Neural cell (in vitro differentiated cells): ENCODE measurements at regions not wholly inside any gene's neighbourhood (a gene's known extent, or its start where the extent isn't known, plus 50 kb on each side); places are given as distances from the start of the nearest gene placed in this dataset.

Source experiments
- H2AFZ ChIP-seq: fragments of 200-600, 300-800 bp; sonication (generic), shearing (Covaris generic); 2 replicates; pipeline ENCODE4 v1.6.0; 2014; ENCODE audit warnings: low read depth, mild to moderate bottlenecking, antibody characterized with exemption, low read length, moderate library complexity
- H3F3A ChIP-seq: fragments of 200-600 bp; shearing (Covaris generic); 2 replicates; pipeline ENCODE4 v1.6.1; 2016; ENCODE audit warnings: mild to moderate bottlenecking, moderate library complexity, mixed read lengths, antibody characterized with exemption, low read length; ENCODE audit not compliant: insufficient read depth, poor library complexity, severe bottlenecking
- H3K27ac ChIP-seq: fragments of 200-600, 300-800 bp; sonication (generic), shearing (Covaris generic); 2 replicates; pipeline ENCODE4 v1.5.1; 2014; ENCODE audit warnings: mild to moderate bottlenecking, low read length, moderate library complexity
- H3K27me3 ChIP-seq: fragments of 300-800, 200-600 bp; sonication (generic), shearing (Covaris generic); 2 replicates; pipeline ENCODE4 v1.6.0; 2014; ENCODE audit warnings: mild to moderate bottlenecking, low read depth, low read length, moderate library complexity; ENCODE audit not compliant: insufficient read depth
- H3K36me3 ChIP-seq: fragments of 300-800, 200-600 bp; sonication (generic), shearing (Covaris generic); 2 replicates; pipeline ENCODE4 v1.5.1; 2014; ENCODE audit warnings: mild to moderate bottlenecking, antibody characterized with exemption, low read length, moderate library complexity; ENCODE audit not compliant: insufficient read depth
- H3K4me2 ChIP-seq: fragments of 300-800, 200-600 bp; sonication (generic), shearing (Covaris generic); 2 replicates; pipeline ENCODE4 v1.6.0; 2014; ENCODE audit warnings: mild to moderate bottlenecking, low read length
- H3K4me3 ChIP-seq: fragments of 300-800, 200-600 bp; sonication (generic), shearing (Covaris generic); 2 replicates; pipeline ENCODE4 v1.5.1; 2014; ENCODE audit warnings: mild to moderate bottlenecking, low read length, moderate library complexity
- H3K79me2 ChIP-seq: fragments of 200-600 bp; shearing (Covaris generic); replicated peaks from 2 replicates; pipeline ENCODE4 v1.6.0; 2014; ENCODE audit warnings: mild to moderate bottlenecking, low read length, moderate library complexity; ENCODE audit not compliant: insufficient read depth
- H3K9ac ChIP-seq: fragments of 300-800, 200-600 bp; sonication (generic), shearing (Covaris generic); 2 replicates; pipeline ENCODE4 v1.6.1; 2016; ENCODE audit warnings: mild to moderate bottlenecking, low read length, mixed read lengths
- H3K9me2 ChIP-seq: fragments of 200-600 bp; shearing (Covaris generic); 2 replicates; pipeline ENCODE4 v1.6.1; 2016; ENCODE audit warnings: mild to moderate bottlenecking, low read length, mixed read lengths; ENCODE audit not compliant: insufficient read depth
- H3K9me3 ChIP-seq: fragments of 200-600, 300-800 bp; sonication (generic), shearing (Covaris generic); 2 replicates; pipeline ENCODE4 v1.6.1; 2016; ENCODE audit warnings: mild to moderate bottlenecking, mixed run types, low read length, moderate library complexity, mixed read lengths
- H4K20me1 ChIP-seq: fragments of 200-600 bp; shearing (Covaris generic); 2 replicates; pipeline ENCODE4 v1.6.1; 2016; ENCODE audit warnings: mild to moderate bottlenecking, mixed run types; ENCODE audit not compliant: insufficient read depth
- CTCF ChIP-seq: fragments of 450-650 bp; IDR thresholded peaks from 2 replicates; pipeline ENCODE4 v1.5.1; 2014; ENCODE audit warnings: antibody characterized with exemption, mild to moderate bottlenecking, moderate library complexity; ENCODE audit not compliant: poor library complexity, severe bottlenecking
- EP300 ChIP-seq: fragments of 450-650 bp; conservative IDR thresholded peaks from 2 replicates; pipeline ENCODE4 v1.6.1; 2014; ENCODE audit warnings: antibody characterized with exemption, mild to moderate bottlenecking, moderate library complexity; ENCODE audit not compliant: poor library complexity, severe bottlenecking
- EZH2 ChIP-seq: fragments of 200-600, 300-800 bp; shearing (Covaris generic), sonication (generic); IDR thresholded peaks from 2 replicates; pipeline ENCODE4 v1.6.1; 2014; ENCODE audit warnings: antibody characterized with exemption, low read length, borderline replicate concordance, mild to moderate bottlenecking; ENCODE audit not compliant: insufficient read depth, poor library complexity, severe bottlenecking
- MXI1 ChIP-seq: fragments of 450-650 bp; conservative IDR thresholded peaks from 2 replicates; pipeline ENCODE4 v1.6.1; 2014; ENCODE audit warnings: antibody characterized with exemption, mild to moderate bottlenecking; ENCODE audit not compliant: poor library complexity, severe bottlenecking
- POLR2AphosphoS5 ChIP-seq: IDR thresholded peaks from 2 replicates; pipeline ENCODE4 v1.6.1; 2012
- RAD21 ChIP-seq: fragments of 450-650 bp; conservative IDR thresholded peaks from 2 replicates; pipeline ENCODE4 v1.6.1; 2014; ENCODE audit warnings: antibody characterized with exemption, mild to moderate bottlenecking, moderate library complexity
- REST ChIP-seq: IDR thresholded peaks from 2 replicates; pipeline ENCODE4 v1.6.1; 2012; ENCODE audit warnings: borderline replicate concordance
- SMC3 ChIP-seq: fragments of 450-650 bp; conservative IDR thresholded peaks from 2 replicates; pipeline ENCODE4 v1.6.1; 2014; ENCODE audit warnings: antibody characterized with exemption, mild to moderate bottlenecking, moderate library complexity; ENCODE audit not compliant: poor library complexity
- TAF1 ChIP-seq: IDR thresholded peaks from 2 replicates; pipeline ENCODE4 v1.6.1; 2012; ENCODE audit warnings: low read depth

- Histone ChIP-seq H3F3A (no peaks in the 10 kb centered on the region), H3K9me2 (no peaks in the 10 kb centered on the region), H3K36me3 (no peaks in the 10 kb centered on the region), H3K9me3 (no peaks in the 10 kb centered on the region), H4K20me1 (no peaks in the 10 kb centered on the region), H3K4me2 (no peak overlapping the region), H3K4me3 (no peak overlapping the region), H3K79me2 (no peaks in the 10 kb centered on the region), H3K9ac (no peak overlapping the region), H3K27me3 (no peaks in the 10 kb centered on the region), H2AFZ (no peak overlapping the region), H3K27ac (no peak overlapping the region)
- TF ChIP-seq POLR2AphosphoS5, result no peak
- no peak for TF ChIP-seq REST
- TF ChIP-seq RAD21, result no peak
- no peak for TF ChIP-seq EZH2
- no peak for TF ChIP-seq EP300
- TF ChIP-seq SMC3, result no peak
- no peak for TF ChIP-seq TAF1
- no peak for TF ChIP-seq CTCF
- no peak for TF ChIP-seq MXI1
These were observed 245.0 kb upstream of the HTR2C start for GRCh38 chrX:114338870-114339269.

GRCh38 chrX:114344756-114345349 lies 239.0 kb upstream of the HTR2C start:
- Histone ChIP-seq H3K9me3 (no peaks in the 10 kb centered on the region), H3K9me2 (no peaks in the 10 kb centered on the region), H3K27ac (no peak overlapping the region), H3K36me3 (no peaks in the 10 kb centered on the region), H3K27me3 (no peaks in the 10 kb centered on the region), H2AFZ (no peak overlapping the region), H3F3A (no peaks in the 10 kb centered on the region), H3K4me3 (no peak overlapping the region), H3K4me2 (no peak overlapping the region), H4K20me1 (no peaks in the 10 kb centered on the region), H3K79me2 (no peaks in the 10 kb centered on the region), H3K9ac (no peak overlapping the region)
- TF ChIP-seq EP300, result no peak
- no peak for TF ChIP-seq REST
- peak; percentile 52 for TF ChIP-seq SMC3
- no peak for TF ChIP-seq MXI1
- no peak for TF ChIP-seq EZH2
- TF ChIP-seq POLR2AphosphoS5, result no peak
- no peak for TF ChIP-seq TAF1
- TF ChIP-seq RAD21, result peak; percentile 54
- TF ChIP-seq CTCF, result peak; percentile 56
